ENCODE measurements at regions not wholly inside any gene's neighbourhood (a gene's known extent, or its start where the extent isn't known, plus 50 kb on each side); places are given as distances from the start of the nearest gene placed in this dataset.

DNA sequence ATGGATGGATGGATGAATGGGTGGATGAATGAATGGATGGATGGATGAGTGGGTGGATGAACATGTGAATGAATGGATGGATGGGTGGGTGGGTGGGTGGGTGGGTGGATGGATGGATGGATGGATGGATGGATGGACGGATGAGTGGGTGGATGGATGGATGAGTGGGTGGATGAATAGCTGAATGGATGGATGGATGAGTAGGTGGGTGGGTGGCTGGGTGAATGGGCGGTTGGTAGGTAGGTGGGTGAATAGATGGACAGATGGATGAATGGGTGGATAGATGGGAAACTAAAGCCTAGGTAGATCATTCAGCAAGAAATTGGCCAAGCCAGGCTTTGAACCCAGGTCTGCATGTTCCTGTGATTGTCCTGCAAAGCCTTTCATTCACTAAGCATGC, 155.6 kb downstream of the WNT5A start:
- no peak for DNase-seq
- TF ChIP-seq GATA1 (IDR thresholded peaks at IDR 0.05; ENCODE audit: low read depth, low read length) (no peak), POLR2A (IDR thresholded peaks at IDR 0.05; ENCODE audit: low read length) (no peak)

DNA sequence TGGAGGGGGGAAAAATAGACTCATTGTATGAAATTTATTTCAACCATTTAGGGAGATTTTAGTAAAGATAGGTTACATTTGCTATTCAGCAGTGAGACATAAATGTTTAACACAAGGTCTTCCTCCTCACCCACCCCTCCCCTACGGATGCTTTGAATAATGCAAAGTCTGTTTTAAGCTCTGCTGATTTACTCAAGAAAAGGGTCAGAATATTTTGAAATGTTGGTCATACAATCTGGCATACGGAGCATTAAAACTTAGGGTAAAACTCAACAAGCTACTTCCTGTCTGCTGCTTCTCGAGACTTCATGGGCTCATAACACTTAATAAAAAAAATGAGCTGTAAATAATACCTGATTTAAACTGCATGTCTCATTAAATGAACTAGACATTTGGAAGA, 156.3 kb downstream of the WNT5A start:
- TF ChIP-seq GATA1 (IDR thresholded peaks at IDR 0.05; ENCODE audit: low read depth, low read length) (no peak), POLR2A (IDR thresholded peaks at IDR 0.05; ENCODE audit: low read length) (no peak)
- DNase-seq, result no peak

DNA sequence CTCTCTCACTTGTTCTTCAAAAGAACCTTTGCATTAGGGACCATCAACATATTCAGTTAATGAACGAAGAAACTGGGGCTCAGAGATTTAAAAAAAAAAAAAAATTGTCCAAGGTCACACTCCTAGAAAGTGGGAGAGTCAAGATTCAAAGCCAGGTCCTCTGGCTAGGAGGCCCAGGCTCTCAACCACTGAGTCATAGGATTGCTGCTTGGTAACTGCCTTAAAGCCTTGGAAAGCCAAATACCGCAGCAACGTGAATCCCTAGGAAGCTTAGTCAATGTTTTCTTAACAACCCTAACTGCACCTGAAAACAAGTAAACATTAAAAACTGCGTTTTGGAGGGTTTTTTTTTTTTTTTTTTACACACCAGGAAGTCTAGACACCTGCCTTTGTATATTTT, 156.8 kb downstream of the WNT5A start:
- TF ChIP-seq POLR2A (IDR thresholded peaks at IDR 0.05; ENCODE audit: low read length) (no peak), GATA1 (IDR thresholded peaks at IDR 0.05; ENCODE audit: low read depth, low read length) (no peak)
- DNase-seq, result no peak

DNA sequence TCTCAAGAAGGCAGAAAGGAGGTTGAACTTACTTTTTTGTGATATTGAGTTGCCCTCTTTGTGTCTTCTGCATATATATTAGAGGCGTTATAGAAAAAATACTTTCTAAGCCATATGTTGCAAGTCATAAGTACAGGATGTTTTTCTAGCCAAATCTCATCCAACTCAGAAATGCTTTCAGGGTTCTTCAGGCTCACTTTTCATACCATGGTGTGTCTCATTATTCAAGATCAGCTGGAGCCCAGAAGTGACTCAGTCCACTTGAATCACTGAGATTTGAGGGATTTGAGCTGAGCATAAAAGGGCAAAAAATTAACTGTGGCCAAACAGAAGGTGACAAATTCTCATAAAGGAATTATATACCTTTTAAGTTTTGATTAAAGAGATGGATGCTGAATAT, 157.3 kb downstream of the WNT5A start:
- DNase-seq, result no peak
- TF ChIP-seq GATA1 (IDR thresholded peaks at IDR 0.05; ENCODE audit: low read depth, low read length) (no peak), POLR2A (IDR thresholded peaks at IDR 0.05; ENCODE audit: low read length) (no peak)

DNA sequence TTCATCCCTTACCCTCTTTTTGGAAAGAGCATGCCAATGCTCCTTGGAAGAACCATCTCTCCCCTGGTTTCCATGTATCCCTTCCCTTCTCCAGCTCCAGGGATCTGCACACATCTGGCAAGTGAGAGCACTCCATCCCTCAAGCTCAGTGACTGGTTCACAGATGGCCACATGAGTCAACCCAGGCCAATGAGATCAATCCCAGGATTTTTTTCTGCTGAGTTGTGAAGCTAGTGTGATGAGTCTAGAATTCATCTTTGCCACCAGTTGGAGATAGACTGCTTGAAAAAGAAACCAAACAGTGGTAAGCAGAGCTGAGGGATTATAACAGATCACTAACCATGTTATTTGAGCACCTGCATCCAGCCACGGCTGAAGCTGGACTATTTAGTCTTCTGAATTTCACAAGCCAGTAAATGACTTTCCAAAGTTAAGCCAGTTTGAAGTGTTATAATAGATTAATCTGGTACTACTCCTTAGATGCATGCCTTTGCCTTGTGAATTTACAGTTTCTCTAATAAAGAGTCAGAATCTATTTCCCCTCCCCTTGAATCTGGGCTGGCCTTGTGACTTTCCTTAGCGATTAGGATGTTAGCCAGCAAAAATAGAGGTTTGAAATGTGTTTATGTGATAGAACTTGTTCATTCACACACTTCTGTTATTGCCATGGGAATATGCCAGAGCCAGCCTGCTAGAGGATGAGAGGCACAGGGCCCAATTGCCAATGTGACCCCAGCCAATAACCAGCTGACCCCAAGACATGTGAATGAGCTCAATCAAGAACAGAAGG, 159.8 kb downstream of the WNT5A start:
- DNase-seq, result no peak
- TF ChIP-seq POLR2A (IDR thresholded peaks at IDR 0.05; ENCODE audit: low read length), result no peak
- no peak for TF ChIP-seq GATA1 (IDR thresholded peaks at IDR 0.05; ENCODE audit: low read depth, low read length)

DNA sequence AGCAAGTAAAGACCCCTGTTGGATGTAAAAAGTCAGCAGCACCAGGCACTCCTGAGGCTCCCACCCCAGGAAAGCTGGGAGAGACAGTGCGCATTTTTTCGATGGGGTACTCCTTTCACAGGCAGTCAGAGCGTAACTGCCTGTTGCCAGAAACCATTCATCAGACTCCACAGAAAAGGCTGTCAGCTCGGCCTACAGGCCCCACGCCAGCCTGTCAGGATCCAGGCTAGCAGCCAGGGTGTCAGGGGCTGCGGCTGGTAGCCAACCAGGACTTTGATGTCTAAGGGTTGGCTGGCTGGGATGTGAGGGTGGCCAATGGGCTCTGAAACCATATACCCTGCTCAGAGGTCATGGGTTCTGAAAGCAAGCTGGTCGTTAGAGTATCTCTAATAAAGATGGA, 164.5 kb downstream of the WNT5A start:
- DNase-seq, result no peak

DNA sequence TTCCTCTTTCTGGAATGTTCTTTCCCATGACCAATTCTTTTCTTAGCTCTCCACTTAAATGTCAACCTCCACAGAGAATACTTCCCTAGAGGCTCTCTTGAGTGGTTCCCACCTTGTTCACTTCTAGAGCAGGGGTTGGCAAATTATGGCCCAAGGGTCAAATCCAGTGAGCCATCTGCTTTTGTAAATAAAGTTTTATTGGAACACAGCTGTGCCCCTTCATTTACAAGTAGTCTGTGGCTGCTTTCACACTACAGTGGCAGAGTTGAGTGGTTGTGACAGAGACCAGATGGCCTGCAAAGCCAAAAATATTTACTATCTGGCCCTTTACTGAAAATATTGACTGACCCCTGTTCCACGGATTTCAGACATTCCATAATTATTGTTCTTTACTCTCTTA, 166.2 kb downstream of the WNT5A start:
- TF ChIP-seq POLR2A (IDR thresholded peaks at IDR 0.05; ENCODE audit: low read length) (no peak), GATA1 (IDR thresholded peaks at IDR 0.05; ENCODE audit: low read depth, low read length) (no peak)
- no peak for DNase-seq

More for the DNA sequence above, 164.5 kb downstream of the WNT5A start:
- TF ChIP-seq GATA1 (IDR thresholded peaks at IDR 0.05; ENCODE audit: low read depth, low read length) (no peak), POLR2A (IDR thresholded peaks at IDR 0.05; ENCODE audit: low read length) (no peak)

DNA sequence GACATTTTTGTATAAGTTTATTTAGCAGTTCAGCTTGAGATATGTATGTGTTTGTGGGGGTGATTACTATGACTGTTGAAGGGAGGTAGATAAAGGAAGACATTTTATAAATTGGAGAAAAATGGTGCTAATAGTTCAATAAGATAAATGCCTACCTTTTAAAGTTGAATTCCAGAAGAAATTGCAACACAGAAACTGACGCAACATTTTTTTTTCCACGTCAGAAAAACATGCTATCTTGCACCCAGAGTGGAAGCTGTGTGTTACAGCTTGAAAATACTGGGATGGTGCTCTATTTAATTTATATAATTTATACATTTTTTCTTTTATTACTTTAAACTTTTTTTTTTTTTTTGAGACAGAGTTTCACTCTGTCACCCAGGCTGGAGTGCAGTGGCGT, 171.7 kb downstream of the WNT5A start:
- no peak for DNase-seq
- TF ChIP-seq GATA1 (IDR thresholded peaks at IDR 0.05; ENCODE audit: low read depth, low read length) (no peak), POLR2A (IDR thresholded peaks at IDR 0.05; ENCODE audit: low read length) (no peak)

DNA sequence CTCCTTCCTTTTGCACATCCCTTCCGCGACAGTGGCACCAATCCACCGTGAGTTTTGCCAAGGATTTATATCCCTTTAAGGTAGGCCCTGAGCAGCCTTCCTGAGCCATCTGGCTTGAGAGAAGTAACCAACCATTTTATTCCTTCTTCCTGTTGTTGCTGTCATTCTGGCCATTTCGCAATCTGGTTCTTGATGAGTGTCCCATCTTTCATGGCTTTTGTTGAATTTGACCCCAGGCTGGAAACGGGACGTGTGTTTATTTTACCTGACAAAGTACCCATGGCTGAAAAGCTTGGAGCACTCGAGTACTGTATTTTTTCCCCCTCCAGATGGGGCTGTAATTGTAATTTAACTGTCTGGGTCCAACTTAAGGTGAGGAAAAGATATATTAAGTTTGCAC, 173.4 kb downstream of the WNT5A start:
- DNase-seq, result no peak
- TF ChIP-seq POLR2A (IDR thresholded peaks at IDR 0.05; ENCODE audit: low read length) (no peak), GATA1 (IDR thresholded peaks at IDR 0.05; ENCODE audit: low read depth, low read length) (no peak)

DNA sequence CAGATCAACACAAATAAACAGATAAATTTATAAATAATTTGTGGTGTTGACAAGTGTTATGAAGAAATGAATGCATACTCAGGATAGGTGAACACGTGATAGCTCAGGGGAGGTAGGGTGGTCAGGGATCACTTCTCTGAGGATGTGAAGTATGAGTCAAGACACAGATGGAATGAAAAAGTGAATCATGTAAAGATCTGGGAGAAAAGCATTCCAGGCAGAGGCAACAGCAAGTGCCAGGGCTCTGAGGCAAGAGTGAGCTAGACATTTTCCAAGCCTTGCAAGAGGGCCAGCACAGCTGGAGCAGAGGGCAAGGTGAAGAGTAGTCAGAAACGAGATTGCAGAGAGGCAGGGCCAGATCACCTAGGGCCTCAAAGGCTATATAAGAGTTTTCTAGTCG, 177.8 kb downstream of the WNT5A start:
- no peak for DNase-seq
- no peak for TF ChIP-seq GATA1 (IDR thresholded peaks at IDR 0.05; ENCODE audit: low read depth, low read length)
- TF ChIP-seq POLR2A (IDR thresholded peaks at IDR 0.05; ENCODE audit: low read length), result no peak

DNA sequence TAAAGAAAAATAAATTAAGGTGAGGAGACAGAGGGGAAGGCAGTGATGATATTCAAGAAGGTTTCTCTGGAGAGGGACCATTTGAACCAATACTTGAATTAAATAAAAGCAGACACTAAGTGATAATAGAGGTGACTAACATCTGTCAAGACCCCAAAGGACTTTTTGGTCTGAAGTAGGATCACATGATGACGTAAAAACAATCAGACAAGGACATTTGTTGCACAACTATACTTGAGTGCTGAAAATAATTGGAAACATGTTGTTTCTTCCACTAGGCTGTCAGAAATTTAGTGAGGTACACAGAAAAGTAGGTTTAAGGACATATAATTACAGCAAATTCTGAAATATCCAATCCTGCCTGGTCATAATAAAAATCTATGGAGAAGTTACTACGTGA, 179.5 kb downstream of the WNT5A start:
- DNase-seq, result no peak
- TF ChIP-seq POLR2A (IDR thresholded peaks at IDR 0.05; ENCODE audit: low read length) (no peak), GATA1 (IDR thresholded peaks at IDR 0.05; ENCODE audit: low read depth, low read length) (no peak)

DNA sequence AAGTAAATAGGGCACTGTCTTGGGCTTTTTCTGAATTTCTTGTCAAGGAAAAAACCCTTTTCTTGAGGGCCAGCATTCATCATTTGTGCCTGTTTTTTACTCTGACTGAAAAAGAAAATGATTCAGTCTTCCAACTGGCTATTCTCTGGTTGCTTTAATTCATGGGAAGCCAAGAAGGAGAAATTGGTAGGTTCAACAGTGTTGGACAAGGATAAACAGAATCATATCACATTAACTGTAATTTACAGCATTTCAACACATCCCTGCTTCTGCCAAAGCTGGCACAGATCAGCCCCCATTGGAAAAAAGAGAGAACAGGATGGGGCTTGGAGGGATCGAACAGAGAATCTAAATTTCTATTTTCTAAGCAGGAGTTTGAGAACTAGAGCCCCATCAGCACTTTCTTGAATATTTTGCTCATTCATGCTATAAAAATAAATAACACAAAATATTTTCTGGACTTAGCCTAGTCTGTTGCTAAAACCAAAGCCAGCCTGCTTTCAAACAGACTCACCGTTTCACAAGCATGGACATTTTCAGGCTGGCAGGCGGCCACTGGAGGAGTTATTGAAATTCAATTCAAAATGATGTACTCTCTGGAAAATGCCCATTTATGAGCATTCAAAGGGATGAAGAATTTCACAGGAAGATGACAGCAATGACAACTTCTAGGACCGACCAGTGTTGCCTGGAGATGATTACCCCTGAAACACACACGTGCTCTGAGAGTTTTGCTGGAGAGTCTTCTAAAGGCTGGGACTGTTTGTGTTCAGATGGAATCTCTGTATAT, 181.2 kb downstream of the WNT5A start:
- no peak for TF ChIP-seq POLR2A (IDR thresholded peaks at IDR 0.05; ENCODE audit: low read length)
- no peak for DNase-seq

DNA sequence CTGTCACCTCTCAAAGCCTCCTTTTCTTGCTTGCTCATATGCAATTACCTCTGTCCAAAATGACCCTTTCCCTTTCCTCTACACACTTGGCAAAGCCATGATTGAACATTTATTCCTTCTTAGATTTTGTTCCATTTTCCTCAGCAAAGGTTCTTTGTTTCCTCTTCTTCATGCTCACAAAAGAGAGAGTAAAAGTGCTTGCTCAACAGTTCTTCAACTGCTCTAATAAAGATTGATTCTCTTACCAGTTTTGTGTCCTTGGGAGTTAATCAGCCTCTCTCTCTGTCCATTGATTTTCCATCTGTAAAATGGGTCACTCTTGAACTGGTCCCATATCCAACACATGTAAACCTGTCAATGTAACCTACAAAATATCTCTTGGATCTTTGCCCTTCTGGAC, 186.4 kb downstream of the WNT5A start:
- DNase-seq, result no peak
- no peak for TF ChIP-seq GATA1 (IDR thresholded peaks at IDR 0.05; ENCODE audit: low read depth, low read length)
- TF ChIP-seq POLR2A (IDR thresholded peaks at IDR 0.05; ENCODE audit: low read length), result no peak

DNA sequence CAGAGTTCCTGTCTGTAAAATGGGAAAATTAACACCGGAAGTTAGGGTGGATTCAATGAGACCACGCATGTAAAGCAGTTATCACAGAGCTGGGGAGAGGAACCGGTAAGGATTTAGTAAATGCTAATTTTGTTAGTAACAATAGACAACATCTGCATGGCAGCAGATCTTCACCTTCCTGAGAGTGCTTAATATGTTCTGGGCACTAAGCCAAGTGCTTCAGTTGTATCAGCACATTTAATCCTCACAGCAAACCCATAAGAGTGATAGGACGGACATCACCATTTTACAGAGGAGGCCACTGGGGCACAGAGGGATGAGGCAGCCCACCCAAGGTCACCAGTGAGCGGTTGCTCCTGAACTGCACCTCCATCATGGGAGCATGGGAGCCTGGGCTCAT, 189.4 kb downstream of the WNT5A start:
- no peak for DNase-seq
- TF ChIP-seq GATA1 (IDR thresholded peaks at IDR 0.05; ENCODE audit: low read depth, low read length) (no peak), POLR2A (IDR thresholded peaks at IDR 0.05; ENCODE audit: low read length) (no peak)

DNA sequence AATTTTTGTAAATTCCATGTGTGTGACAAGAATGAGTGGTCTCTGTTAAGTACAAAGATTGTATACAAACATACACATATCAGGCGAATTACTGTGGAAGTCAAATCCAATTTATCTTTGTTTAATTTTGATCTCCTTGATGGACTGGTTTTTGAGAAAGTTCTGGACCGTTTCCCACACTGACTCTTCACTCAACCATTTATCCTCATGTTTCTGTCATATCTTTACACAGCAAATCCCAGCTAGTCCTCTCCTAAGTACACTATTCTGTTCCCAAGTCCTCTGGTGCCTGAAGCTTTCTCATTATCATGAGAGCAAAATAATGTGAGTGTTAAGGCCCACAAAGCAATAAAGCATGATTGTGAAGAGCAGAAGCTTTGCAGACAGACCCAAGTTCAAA, 189.9 kb downstream of the WNT5A start:
- no peak for DNase-seq
- TF ChIP-seq POLR2A (IDR thresholded peaks at IDR 0.05; ENCODE audit: low read length) (no peak), GATA1 (IDR thresholded peaks at IDR 0.05; ENCODE audit: low read depth, low read length) (no peak)

Measured in erythroblast (primary cell).